Esophagus (tissue), 2 donors: ENCODE measurements at regions not wholly inside any gene's neighbourhood (a gene's known extent, or its start where the extent isn't known, plus 50 kb on each side); places are given as distances from the start of the nearest gene placed in this dataset.
"Not testable (repeated sequence)": the region's sequence is repeated elsewhere in the genome, so short reads cannot be mapped to it uniquely, and the experiment has no call there.

ENCODE experiments used
- H3K27ac ChIP-seq, 2 donors: one replicate each; pipeline ENCODE4 v1.5.1; 2013; ENCODE audit warnings: low read depth in 2 of 2, mild to moderate bottlenecking in 2 of 2, inconsistent platforms in 1 of 2, low read length in 1 of 2, moderate library complexity in 1 of 2
- H3K27me3 ChIP-seq, 2 donors: one replicate each; pipeline ENCODE4 v1.6.1; 2013; ENCODE audit warnings: low read length in 2 of 2, control low read depth in 1 of 2, mild to moderate bottlenecking in 1 of 2; ENCODE audit not compliant: insufficient read depth in 2 of 2, control insufficient read depth in 1 of 2
- H3K36me3 ChIP-seq, 2 donors: one replicate each; pipeline ENCODE4 v1.6.1; 2013; ENCODE audit warnings: low read length in 1 of 2; ENCODE audit not compliant: control insufficient read depth in 2 of 2, insufficient read depth in 2 of 2
- H3K4me1 ChIP-seq, 2 donors: one replicate each; pipeline ENCODE4 v1.6.1; 2013; ENCODE audit warnings: low read length in 1 of 2; ENCODE audit not compliant: control insufficient read depth in 2 of 2, insufficient read depth in 2 of 2
- H3K4me3 ChIP-seq, 2 donors: one replicate each; pipeline ENCODE4 v1.5.1; 2013; ENCODE audit warnings: low read length in 2 of 2, mild to moderate bottlenecking in 2 of 2, low read depth in 1 of 2, moderate library complexity in 1 of 2
- H3K9me3 ChIP-seq, 2 donors: one replicate each; pipeline ENCODE4 v1.6.1; 2013; ENCODE audit warnings: mild to moderate bottlenecking in 2 of 2, low read depth in 1 of 2, low read length in 1 of 2, moderate library complexity in 1 of 2; ENCODE audit not compliant: control insufficient read depth in 2 of 2, insufficient read depth in 1 of 2
- WGBS, 2 donors: extraction: QIAGEN DNeasy Blood & Tissue Kit; methylation state at CpG; one replicate each; pipeline ENCODE4 v1.1.7; 2013; 5-methylcytosine and 5-hydroxymethylcytosine counted together
- donor health status: healthy with polysubstance abuse.
- donor health status: Bipolar disorder and iron deficiency.

- WGBS, 2 donors: 72 to 74% methylated on average over 2 of the region's 2 CpGs
- Histone ChIP-seq H3K9me3 (no peaks in the 10 kb centered on the region), H3K4me1 (no peaks in the 10 kb centered on the region), H3K27ac (no peak overlapping the region), H3K36me3 (no peaks in the 10 kb centered on the region), H3K27me3 (no peaks in the 10 kb centered on the region), H3K4me3 (no peak overlapping the region)
Measured at GRCh38 chr13:55001881-55002280, 1973.3 kb downstream of the OLFM4 start.

- H3K4me1 ChIP-seq: no peaks in the 10 kb centered on the region
- no peak overlapping the region for H3K27ac ChIP-seq
- 39 to 44% methylated on average over 2 of the region's 2 CpGs for WGBS, 2 donors
- no peaks in the 10 kb centered on the region for H3K36me3 ChIP-seq
- no peak overlapping the region for H3K4me3 ChIP-seq
- H3K27me3 ChIP-seq: no peaks in the 10 kb centered on the region
- H3K9me3 ChIP-seq: no peaks in the 10 kb centered on the region
Measured at GRCh38 chr13:55007681-55008080, 1979.1 kb downstream of the OLFM4 start.

GRCh38 chr13:55013051-55013450 is 1984.4 kb downstream of the OLFM4 start:
- Histone ChIP-seq H3K9me3 (no peaks in the 10 kb centered on the region), H3K27me3 (no peaks in the 10 kb centered on the region), H3K27ac (no peak overlapping the region), H3K4me3 (no peak overlapping the region), H3K36me3 (no peaks in the 10 kb centered on the region), H3K4me1 (no peaks in the 10 kb centered on the region)
- 73 to 76% methylated on average over 4 of the region's 4 CpGs for WGBS, 2 donors

- H3K4me1 ChIP-seq: no peaks in the 10 kb centered on the region
- WGBS, 2 donors: 90 to 94% methylated on average over 2 of the region's 2 CpGs
- H3K36me3 ChIP-seq: no peaks in the 10 kb centered on the region
- no peak overlapping the region for H3K27ac ChIP-seq
- H3K4me3 ChIP-seq: no peak overlapping the region
- peaks cover 2 to 5% of the 10 kb centered on the region in 2 donors for H3K9me3 ChIP-seq
- H3K27me3 ChIP-seq: no peaks in the 10 kb centered on the region
Measured at GRCh38 chr13:55029280-55029679, 2000.7 kb downstream of the OLFM4 start.

- H3K36me3 ChIP-seq: no peaks in the 10 kb centered on the region
- H3K4me3 ChIP-seq: no peak overlapping the region
- no peak overlapping the region for H3K27ac ChIP-seq
- 37 to 45% methylated on average over 1 of the region's 1 CpG for WGBS, 2 donors
- H3K9me3 ChIP-seq: no peaks in the 10 kb centered on the region
- H3K27me3 ChIP-seq: no peaks in the 10 kb centered on the region
- H3K4me1 ChIP-seq: no peaks in the 10 kb centered on the region
Measured at GRCh38 chr13:55038230-55038629, 2009.6 kb downstream of the OLFM4 start.

GRCh38 chr13:55053891-55054550 is 2025.4 kb downstream of the OLFM4 start:
- not testable (repeated sequence) for H3K27ac ChIP-seq, H3K4me1 ChIP-seq, H3K9me3 ChIP-seq, H3K27me3 ChIP-seq, H3K36me3 ChIP-seq, H3K4me3 ChIP-seq
- WGBS, 2 donors: 92 to 93% methylated on average over 22 to 24 of the region's 24 CpGs

GRCh38 chr13:55055666-55056065 is 2027.1 kb downstream of the OLFM4 start:
- H3K4me3 ChIP-seq, H3K4me1 ChIP-seq, H3K27ac ChIP-seq, H3K9me3 ChIP-seq, H3K36me3 ChIP-seq, H3K27me3 ChIP-seq: not testable (repeated sequence)
- 81% methylated on average over 3 of the region's 3 CpGs for WGBS, 2 donors

- Histone ChIP-seq H3K27ac (no peak overlapping the region), H3K4me1 (no peaks in the 10 kb centered on the region), H3K27me3 (no peaks in the 10 kb centered on the region), H3K36me3 (no peaks in the 10 kb centered on the region), H3K4me3 (no peak overlapping the region), H3K9me3 (no peaks in the 10 kb centered on the region)
- 91 to 92% methylated on average over 7 of the region's 7 CpGs for WGBS, 2 donors
Measured at GRCh38 chr13:55062662-55063061, 2034.0 kb downstream of the OLFM4 start.

- 67 to 70% methylated on average over 1 of the region's 1 CpG for WGBS, 2 donors
- Histone ChIP-seq H3K27me3 (no peaks in the 10 kb centered on the region), H3K4me3 (no peak overlapping the region), H3K27ac (no peak overlapping the region), H3K36me3 (no peaks in the 10 kb centered on the region), H3K4me1 (no peaks in the 10 kb centered on the region), H3K9me3 (no peaks in the 10 kb centered on the region)
Measured at GRCh38 chr13:55067946-55068345, 2039.3 kb downstream of the OLFM4 start.

GRCh38 chr13:55069746-55070145 is 2041.1 kb downstream of the OLFM4 start:
- Histone ChIP-seq H3K4me3 (no peak overlapping the region), H3K27ac (no peak overlapping the region), H3K27me3 (no peaks in the 10 kb centered on the region), H3K9me3 (no peaks in the 10 kb centered on the region), H3K4me1 (no peaks in the 10 kb centered on the region), H3K36me3 (no peaks in the 10 kb centered on the region)
- 88 to 92% methylated on average over 1 of the region's 1 CpG for whole genome bisulfite sequencing, 2 donors
